ENCODE measurements at regions not wholly inside any gene's neighbourhood (a gene's known extent, or its start where the extent isn't known, plus 50 kb on each side); places are given as distances from the start of the nearest gene placed in this dataset.

GRCh38 chr9:135000647-135001245, 83.0 kb upstream of the FCN1 start:
- POLR2A ChIA-PET = no interaction called here
- WGBS (ENCODE audit: insufficient coverage, insufficient replicate concordance, low lambda C conversion rate, missing lambda C conversion rate) = 0% methylated on average over 2 of the region's 2 CpGs
- TF ChIP-seq ZZZ3 (IDR thresholded peaks at IDR 0.05; ENCODE audit: control insufficient read depth, insufficient read length, low read depth) = no peak
- TF ChIP-seq BACH1 (IDR thresholded peaks at IDR 0.05; ENCODE audit: borderline replicate concordance) = no peak
- TF ChIP-seq ZNF24 (IDR thresholded peaks at IDR 0.05) = no peak
- TF ChIP-seq HSF1 (IDR thresholded peaks at IDR 0.05; ENCODE audit: low read depth, low read length) = no peak
- TF ChIP-seq LARP7 (IDR thresholded peaks at IDR 0.05) = no peak
- TF ChIP-seq SRF (IDR thresholded peaks at IDR 0.05; ENCODE audit: low read depth in 2 of 2, low read length in 2 of 2) = no peak
- TF ChIP-seq CBX3 (IDR thresholded peaks at IDR 0.05; ENCODE audit: borderline replicate concordance, low read depth) = no peak
- TF ChIP-seq MYB (IDR thresholded peaks at IDR 0.05; ENCODE audit: borderline replicate concordance, low read depth, low read length) = no peak
- TF ChIP-seq PAX8 (IDR thresholded peaks at IDR 0.05) = no peak
- no peak for TF ChIP-seq NKRF (conservative IDR thresholded peaks at IDR 0.05)
- TF ChIP-seq SPI1 (IDR thresholded peaks at IDR 0.05; ENCODE audit: borderline replicate concordance, insufficient read depth, low read depth, low read length) = no peak
- TF ChIP-seq HDAC6 (IDR thresholded peaks at IDR 0.05; ENCODE audit: unreplicated experiment) = no peak
- no peak for TF ChIP-seq BMI1 (IDR thresholded peaks at IDR 0.05; ENCODE audit: borderline replicate concordance)
- TF ChIP-seq MEF2B (IDR thresholded peaks at IDR 0.05; ENCODE audit: partially characterized antibody, poor library complexity, severe bottlenecking) = no peak
- no peak for TF ChIP-seq NFIC (IDR thresholded peaks at IDR 0.05; ENCODE audit: low read depth, low read length)
- no peak for TF ChIP-seq MTA3 (IDR thresholded peaks at IDR 0.05; ENCODE audit: borderline replicate concordance, low read length)
- no peak for TF ChIP-seq IRF5 (IDR thresholded peaks at IDR 0.05; ENCODE audit: borderline replicate concordance)
- no peak for TF ChIP-seq ZNF384 (IDR thresholded peaks at IDR 0.05; ENCODE audit: borderline replicate concordance, low read depth, low read length)
- no peak for TF ChIP-seq RB1 (IDR thresholded peaks at IDR 0.05; ENCODE audit: borderline replicate concordance)
- Histone ChIP-seq H3K36me3 (ENCODE audit: control insufficient read depth in 2 of 2, insufficient read depth in 2 of 2, low read length in 1 of 2) (no peaks in the 10 kb centered on the region), H3K4me1 (ENCODE audit: control insufficient read depth, insufficient read depth, low read length) (no peaks in the 10 kb centered on the region), H3K27ac (ENCODE audit: control insufficient read depth, insufficient read depth) (no peak overlapping the region), H3K9ac (ENCODE audit: control insufficient read depth, insufficient read depth, low read length) (no peak overlapping the region), H2AFZ (ENCODE audit: control insufficient read depth, low read depth, low read length) (no peak overlapping the region), H4K20me1 (ENCODE audit: control insufficient read depth, insufficient read depth) (no peaks in the 10 kb centered on the region), H3K4me3 (no peak overlapping the region), H3K9me3 (replicated peaks; ENCODE audit: control insufficient read depth, insufficient read depth, low read length) (peaks cover 1% of the 10 kb centered on the region; the same call in 1 of the 3 replicates), H3K27me3 (replicated peaks in 1 of 2; ENCODE audit: control insufficient read depth in 2 of 2, insufficient read depth in 2 of 2, low read length in 1 of 2) (no peaks in the 10 kb centered on the region; a peak in 1 of 4 replicates), H3K4me2 (ENCODE audit: control insufficient read depth, insufficient read depth) (no peak overlapping the region), H3K79me2 (ENCODE audit: control insufficient read depth, insufficient read depth, low read length) (no peaks in the 10 kb centered on the region)
- ATAC-seq (no peak), FAIRE-seq (no peak), DNase-seq (ENCODE audit: low read depth, low spot score) (no peak)
- in situ Hi-C loops (cut with MboI) (no loop called here), intact Hi-C loops (cut with micrococcal nuclease; ENCODE audit: unreplicated experiment) (no loop called here)
- CTCF ChIA-PET = no interaction called here
- BruUV-seq (replicated peaks) = no TSS peak
- RAD21 ChIA-PET (ENCODE audit: unreplicated experiment) = no interaction called here
- SMC1A ChIA-PET (ENCODE audit: uncharacterized antibody, unreplicated experiment) = no interaction called here
